ENCODE measurements at regions not wholly inside any gene's neighbourhood (a gene's known extent, or its start where the extent isn't known, plus 50 kb on each side); places are given as distances from the start of the nearest gene placed in this dataset.
"Not testable (repeated sequence)": the region's sequence is repeated elsewhere in the genome, so short reads cannot be mapped to it uniquely, and the experiment has no call there.

DNA sequence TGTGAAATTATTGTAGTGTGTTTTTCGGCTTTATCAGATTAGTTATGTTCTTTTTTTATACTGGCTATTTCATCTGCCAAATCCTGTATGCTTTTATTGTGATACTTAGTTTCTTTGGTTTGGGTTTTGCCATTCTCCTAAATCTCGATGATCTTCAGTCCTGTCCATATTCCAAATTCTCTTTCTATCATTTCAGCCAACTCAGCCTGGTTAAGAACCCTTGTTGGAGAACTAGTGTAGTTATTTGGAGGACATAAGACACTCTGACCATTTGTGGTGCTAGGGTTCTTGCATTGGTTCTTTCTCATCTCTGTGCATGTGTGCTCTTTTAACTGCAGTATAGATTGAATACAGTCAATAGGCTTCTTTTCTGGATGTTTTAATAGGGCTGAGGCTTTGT, 187.0 kb upstream of the CCNH start:
- ATAC-seq (ENCODE audit: low FRiP score), result no peak
- TF ChIP-seq, protein P1, sequence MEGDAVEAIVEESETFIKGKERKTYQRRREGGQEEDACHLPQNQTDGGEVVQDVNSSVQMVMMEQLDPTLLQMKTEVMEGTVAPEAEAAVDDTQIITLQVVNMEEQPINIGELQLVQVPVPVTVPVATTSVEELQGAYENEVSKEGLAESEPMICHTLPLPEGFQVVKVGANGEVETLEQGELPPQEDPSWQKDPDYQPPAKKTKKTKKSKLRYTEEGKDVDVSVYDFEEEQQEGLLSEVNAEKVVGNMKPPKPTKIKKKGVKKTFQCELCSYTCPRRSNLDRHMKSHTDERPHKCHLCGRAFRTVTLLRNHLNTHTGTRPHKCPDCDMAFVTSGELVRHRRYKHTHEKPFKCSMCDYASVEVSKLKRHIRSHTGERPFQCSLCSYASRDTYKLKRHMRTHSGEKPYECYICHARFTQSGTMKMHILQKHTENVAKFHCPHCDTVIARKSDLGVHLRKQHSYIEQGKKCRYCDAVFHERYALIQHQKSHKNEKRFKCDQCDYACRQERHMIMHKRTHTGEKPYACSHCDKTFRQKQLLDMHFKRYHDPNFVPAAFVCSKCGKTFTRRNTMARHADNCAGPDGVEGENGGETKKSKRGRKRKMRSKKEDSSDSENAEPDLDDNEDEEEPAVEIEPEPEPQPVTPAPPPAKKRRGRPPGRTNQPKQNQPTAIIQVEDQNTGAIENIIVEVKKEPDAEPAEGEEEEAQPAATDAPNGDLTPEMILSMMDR (IDR thresholded peaks at IDR 0.05), result no peak
- no peak for DNase-seq (ENCODE audit: low spot score)

DNA sequence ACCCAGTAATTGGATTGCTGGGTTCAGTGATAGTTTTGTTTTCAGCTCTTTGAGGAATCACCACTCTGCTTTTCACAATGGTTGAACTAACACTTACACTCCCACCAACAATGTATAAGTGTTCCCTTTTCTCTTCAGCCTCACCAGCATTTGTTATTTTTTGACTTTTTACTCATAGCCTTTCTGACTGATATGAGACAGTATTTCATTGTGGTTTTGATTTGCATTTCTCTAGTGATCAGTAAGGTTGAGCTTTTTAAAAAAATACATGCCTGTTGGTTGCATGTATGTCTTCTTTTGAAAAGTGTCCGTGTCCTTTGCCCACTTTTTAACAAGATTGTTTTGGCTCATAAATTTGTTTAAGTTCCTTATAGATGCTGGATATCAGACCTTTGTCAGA, 185.7 kb upstream of the CCNH start:
- TF ChIP-seq, protein P1 (IDR thresholded peaks at IDR 0.05), result no peak
- no peak for DNase-seq (ENCODE audit: low spot score)
- ATAC-seq (ENCODE audit: low FRiP score), result no peak

DNA sequence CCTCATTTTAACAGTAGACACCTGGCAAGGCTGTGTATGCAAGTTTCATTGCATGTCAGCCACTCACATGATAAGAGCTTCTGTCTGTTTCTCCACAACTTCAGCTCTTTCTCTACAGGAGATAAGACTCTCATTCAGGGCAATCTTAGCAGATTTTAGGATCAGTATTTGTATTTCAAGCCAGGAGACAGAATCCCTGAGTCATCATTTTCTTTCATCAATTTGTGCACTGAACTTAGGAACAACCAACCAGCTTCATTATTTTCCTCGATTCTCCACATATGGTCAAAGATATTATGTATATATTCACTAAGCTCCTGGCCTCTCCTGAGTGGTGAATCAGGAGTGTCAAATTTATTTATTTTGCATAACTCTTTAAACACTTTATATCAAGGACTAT, 181.8 kb upstream of the CCNH start:
- DNase-seq (ENCODE audit: low spot score) (no peak), ATAC-seq (ENCODE audit: low FRiP score) (no peak)
- TF ChIP-seq, protein P1 (IDR thresholded peaks at IDR 0.05), result no peak

DNA sequence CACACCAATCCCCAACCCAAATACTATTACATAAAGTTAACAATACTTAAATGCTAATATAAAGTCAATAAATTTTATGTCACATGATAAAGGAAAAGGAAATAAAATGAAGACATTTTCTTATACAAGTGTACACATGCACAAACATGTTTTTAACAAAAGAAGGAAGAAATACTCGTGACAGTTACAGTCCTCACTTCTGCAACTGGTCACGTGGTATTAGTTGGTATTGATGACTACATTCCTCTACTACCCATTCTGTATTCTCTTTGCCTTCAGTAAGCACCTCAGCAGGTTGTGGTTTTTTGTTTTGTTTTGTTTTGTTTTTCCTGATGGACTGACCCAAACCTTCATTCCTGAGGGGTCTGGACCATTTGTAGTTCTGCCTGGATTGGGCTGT, 176.9 kb upstream of the CCNH start:
- no peak for ATAC-seq (ENCODE audit: low FRiP score)

DNA sequence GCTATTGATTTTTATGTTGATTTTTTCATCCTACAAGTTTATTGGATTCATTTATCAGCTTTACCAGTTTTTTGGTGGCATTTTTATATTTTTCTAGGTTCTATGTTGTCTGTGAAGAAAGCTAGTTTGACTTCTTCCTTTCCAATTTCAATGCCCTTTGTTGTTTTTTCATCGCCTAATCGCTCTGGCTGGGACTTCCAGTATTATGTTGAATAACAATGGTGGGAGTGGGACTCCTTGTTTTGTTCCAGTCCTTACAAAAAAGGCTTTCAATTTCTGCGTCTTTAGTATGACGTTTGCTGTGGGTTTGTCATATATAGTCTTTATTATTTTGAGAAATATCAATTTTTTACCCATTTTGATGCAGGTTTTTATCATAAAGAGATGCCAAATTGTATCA, 175.6 kb upstream of the CCNH start:
- TF ChIP-seq, protein P1 (IDR thresholded peaks at IDR 0.05), result no peak
- ATAC-seq (ENCODE audit: low FRiP score), result no peak
- no peak for DNase-seq (ENCODE audit: low spot score)

More for the DNA sequence above, 176.9 kb upstream of the CCNH start:
- DNase-seq (ENCODE audit: low spot score), result no peak
- TF ChIP-seq, protein P1 (IDR thresholded peaks at IDR 0.05), result no peak

DNA sequence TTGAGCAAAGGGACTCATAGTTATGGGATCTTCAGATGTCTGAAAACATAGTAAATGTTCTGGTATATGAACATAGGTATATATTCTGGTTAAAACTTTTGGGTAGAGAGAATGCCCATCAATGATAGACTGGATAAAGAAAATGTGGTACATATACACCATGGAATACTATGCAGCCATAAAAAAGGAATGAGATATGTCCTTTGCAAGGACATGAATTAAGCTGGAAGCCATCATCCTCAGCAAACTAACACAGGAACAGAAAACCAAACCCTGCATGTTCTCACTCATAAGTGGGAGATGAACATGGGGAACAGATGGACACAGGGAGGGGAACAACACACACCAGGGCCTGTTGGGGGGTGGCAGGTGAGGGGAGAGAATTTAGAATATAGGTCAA, 171.0 kb upstream of the CCNH start:
- ATAC-seq (ENCODE audit: low FRiP score); DNase-seq (ENCODE audit: low spot score): not testable (repeated sequence)

DNA sequence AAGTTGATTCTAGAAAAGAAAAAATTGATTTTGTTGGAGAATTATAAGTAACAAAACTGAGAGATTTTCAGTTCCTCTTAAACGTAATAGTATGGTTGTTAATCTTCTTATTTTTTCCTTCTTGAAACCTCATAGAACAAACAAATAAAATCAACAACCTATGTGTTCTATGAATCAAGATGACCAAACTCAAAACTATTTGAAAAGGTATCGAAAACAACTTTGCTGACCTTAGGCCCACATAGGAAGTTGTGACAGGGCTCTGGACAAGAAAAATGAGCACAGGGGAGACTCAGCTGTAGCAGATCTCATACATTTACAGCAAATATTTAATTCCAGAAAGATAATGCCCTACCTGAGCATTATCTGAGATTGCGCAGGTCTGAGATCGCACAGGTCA, 169.4 kb upstream of the CCNH start:
- DNase-seq (ENCODE audit: low spot score) (no peak), ATAC-seq (ENCODE audit: low FRiP score) (no peak)
- TF ChIP-seq, protein P1 (IDR thresholded peaks at IDR 0.05), result no peak

DNA sequence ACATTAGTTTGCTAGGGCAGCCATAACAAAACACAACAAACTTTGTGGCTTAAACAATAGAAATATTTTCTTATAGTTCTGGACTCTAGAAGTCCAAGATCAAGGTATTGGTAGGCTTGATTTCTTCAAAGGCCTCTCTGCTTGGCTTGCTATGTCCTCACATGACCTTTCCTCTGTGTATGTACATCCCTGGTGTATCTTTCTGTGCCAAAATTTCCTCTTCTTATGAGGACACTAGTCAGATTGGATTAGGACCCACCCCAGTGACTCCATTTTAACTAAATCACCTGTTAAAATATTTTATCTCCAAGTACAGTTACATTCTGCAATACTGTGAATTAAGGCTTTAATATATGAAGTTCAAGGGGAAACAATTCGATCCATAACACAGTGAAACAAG, 168.9 kb upstream of the CCNH start:
- ATAC-seq (ENCODE audit: low FRiP score) (no peak), DNase-seq (ENCODE audit: low spot score) (no peak)
- TF ChIP-seq, protein P1 (IDR thresholded peaks at IDR 0.05), result no peak
